ENCODE measurements at regions not wholly inside any gene's neighbourhood (a gene's known extent, or its start where the extent isn't known, plus 50 kb on each side); places are given as distances from the start of the nearest gene placed in this dataset.
"Not testable (repeated sequence)": the region's sequence is repeated elsewhere in the genome, so short reads cannot be mapped to it uniquely, and the experiment has no call there.

DNA sequence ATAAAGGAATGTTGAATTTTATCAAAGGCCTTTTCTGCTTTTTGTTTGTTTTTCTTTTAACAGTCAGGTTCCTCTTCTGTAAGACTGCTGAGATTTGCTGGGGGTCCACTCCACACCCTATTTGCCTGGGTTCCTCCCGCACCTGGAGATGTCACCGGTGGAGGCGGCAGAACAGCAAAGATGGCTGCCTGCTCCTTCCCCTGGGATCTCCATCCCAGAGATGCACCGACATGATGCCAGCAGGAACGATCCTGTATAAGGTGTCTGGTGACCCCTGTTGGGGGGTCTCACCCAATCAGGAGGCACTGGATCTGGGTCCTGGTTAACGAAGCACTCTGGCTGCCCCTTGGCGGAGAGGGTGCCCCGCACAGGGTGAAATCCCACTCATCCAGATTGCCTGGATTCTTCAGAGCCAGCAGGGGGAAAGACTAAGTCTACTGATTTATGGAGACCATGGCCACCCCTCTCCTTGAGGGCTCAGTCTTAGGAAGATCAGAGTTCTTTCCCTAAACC is 244.0 kb upstream of the MDGA2 start:
- no peak for DNase-seq (ENCODE audit: low read depth, low spot score)
- CTCF ChIA-PET = no interaction called here
- Histone ChIP-seq H3K9me3 (ENCODE audit: control insufficient read depth, insufficient read depth, low read length) (peaks cover 11% of the 10 kb centered on the region), H3K27ac (ENCODE audit: low read depth, low read length) (no peak overlapping the region), H3K4me3 (ENCODE audit: low read depth, low read length) (no peak overlapping the region), H3K27me3 (ENCODE audit: control insufficient read depth, insufficient read depth, low read length) (no peaks in the 10 kb centered on the region)
- POLR2A ChIA-PET = no interaction called here
- TF ChIP-seq, protein P1, sequence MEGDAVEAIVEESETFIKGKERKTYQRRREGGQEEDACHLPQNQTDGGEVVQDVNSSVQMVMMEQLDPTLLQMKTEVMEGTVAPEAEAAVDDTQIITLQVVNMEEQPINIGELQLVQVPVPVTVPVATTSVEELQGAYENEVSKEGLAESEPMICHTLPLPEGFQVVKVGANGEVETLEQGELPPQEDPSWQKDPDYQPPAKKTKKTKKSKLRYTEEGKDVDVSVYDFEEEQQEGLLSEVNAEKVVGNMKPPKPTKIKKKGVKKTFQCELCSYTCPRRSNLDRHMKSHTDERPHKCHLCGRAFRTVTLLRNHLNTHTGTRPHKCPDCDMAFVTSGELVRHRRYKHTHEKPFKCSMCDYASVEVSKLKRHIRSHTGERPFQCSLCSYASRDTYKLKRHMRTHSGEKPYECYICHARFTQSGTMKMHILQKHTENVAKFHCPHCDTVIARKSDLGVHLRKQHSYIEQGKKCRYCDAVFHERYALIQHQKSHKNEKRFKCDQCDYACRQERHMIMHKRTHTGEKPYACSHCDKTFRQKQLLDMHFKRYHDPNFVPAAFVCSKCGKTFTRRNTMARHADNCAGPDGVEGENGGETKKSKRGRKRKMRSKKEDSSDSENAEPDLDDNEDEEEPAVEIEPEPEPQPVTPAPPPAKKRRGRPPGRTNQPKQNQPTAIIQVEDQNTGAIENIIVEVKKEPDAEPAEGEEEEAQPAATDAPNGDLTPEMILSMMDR (IDR thresholded peaks at IDR 0.05; ENCODE audit: low read depth, low read length) = no peak

DNA sequence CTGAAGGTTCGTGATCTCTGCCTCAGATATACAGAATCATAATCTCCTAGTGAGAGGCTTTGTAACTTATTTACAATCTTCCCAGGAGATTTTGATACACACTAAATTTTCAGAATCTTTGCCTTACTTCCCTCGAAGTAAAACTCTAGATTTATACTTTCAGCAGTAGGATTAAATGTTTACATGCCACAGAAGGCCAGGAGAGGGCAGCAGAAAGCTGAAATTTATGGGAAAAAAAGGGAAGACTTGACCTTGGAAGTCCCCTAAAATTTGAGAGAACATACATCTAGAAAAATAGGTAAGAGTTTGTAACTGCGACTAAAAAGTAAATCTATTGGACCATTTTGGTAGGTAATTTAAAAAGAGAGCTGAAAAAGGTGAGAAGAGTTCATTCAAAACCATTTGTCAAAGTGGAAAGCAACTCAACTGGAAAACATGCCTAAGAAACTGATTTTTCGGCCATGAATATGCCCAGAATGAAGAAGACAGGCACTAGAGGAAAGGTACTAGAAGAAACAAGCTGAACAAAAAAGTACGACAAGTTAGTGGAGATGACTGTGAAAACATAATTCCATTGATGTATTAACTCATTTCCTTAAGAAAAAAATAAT is 242.0 kb upstream of the MDGA2 start:
- ChIA-PET CTCF (interaction anchor here (0.8 to 1.5 kb wide), 3 partner anchors 1255 to 1580 kb away, joined by 3 read pairs; no protein-coding TSS in a partner anchor), POLR2A (no interaction called here)
- DNase-seq (ENCODE audit: low read depth, low spot score) = no peak
- no peak overlapping the region for H3K4me3 ChIP-seq (ENCODE audit: low read depth, low read length)
- H3K9me3 ChIP-seq (ENCODE audit: control insufficient read depth, insufficient read depth, low read length) = peaks cover 11% of the 10 kb centered on the region
- TF ChIP-seq, protein P1 (IDR thresholded peaks at IDR 0.05; ENCODE audit: low read depth, low read length) = 0 out of 2 replicates have a peak, but pooled peaks have one; percentile 15
- no peak overlapping the region for H3K27ac ChIP-seq (ENCODE audit: low read depth, low read length)
- H3K27me3 ChIP-seq (ENCODE audit: control insufficient read depth, insufficient read depth, low read length) = no peaks in the 10 kb centered on the region

DNA sequence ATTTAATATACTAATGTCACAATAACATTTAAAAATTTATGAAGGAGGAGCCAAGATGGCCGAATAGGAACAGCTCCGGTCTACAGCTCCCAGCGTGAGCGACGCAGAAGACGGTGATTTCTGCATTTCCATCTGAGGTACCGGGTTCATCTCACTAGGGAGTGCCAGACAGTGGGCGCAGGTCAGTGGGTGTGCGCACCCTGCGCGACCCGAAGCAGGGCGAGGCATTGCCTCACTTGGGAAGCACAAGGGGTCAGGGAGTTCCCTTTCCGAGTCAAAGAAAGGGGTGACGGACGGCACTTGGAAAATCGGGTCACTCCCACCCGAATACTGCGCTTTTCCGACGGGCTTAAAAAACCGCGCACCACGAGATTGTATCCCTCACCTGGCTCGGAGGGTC is 225.7 kb upstream of the MDGA2 start:
- CTCF ChIA-PET; H3K27ac ChIP-seq (ENCODE audit: low read depth, low read length); H3K27me3 ChIP-seq (ENCODE audit: control insufficient read depth, insufficient read depth, low read length); DNase-seq (ENCODE audit: low read depth, low spot score); POLR2A ChIA-PET; H3K4me3 ChIP-seq (ENCODE audit: low read depth, low read length); H3K9me3 ChIP-seq (ENCODE audit: control insufficient read depth, insufficient read depth, low read length): not testable (repeated sequence)

DNA sequence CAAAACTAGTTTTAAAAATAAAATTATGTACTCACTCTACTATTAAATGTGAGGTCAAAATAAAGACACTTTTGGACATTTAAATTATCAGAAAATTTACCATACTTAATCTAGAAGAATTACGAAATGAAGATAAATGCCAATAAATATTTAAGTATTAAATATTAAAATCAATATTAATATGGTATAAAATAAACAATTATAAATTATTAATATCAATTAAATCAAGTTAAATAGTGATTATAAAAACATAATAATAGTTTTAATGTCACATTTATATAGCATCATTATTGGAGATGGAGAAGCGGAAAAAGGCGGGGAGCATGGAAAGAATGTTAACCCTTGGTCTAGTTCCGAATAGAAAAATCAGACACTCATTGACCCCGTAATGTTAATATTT is 224.3 kb upstream of the MDGA2 start:
- CTCF ChIA-PET = no interaction called here
- POLR2A ChIA-PET = no interaction called here

DNA sequence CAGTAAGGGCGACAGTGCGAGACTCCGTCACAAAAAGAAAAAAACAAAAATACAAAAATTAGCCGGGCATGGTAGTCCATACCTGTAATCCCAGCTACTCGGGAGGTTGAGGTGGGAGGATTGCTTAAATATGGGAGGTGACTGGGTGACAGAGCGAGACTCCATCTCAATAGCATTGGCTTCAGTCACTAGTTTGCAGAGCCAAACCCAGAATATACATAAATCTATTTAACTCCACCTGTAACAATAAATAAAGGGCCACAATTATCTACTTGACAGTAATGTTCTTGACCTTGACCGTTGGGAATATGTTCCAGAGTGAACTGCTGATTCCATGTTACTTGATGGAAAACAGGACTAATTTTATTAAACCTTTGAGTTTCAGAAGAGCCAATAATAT is 198.9 kb upstream of the MDGA2 start:
- no peak overlapping the region for H3K4me3 ChIP-seq (ENCODE audit: low read depth, low read length)
- TF ChIP-seq, protein P1 (IDR thresholded peaks at IDR 0.05; ENCODE audit: low read depth, low read length) = no peak
- DNase-seq (ENCODE audit: low read depth, low spot score) = no peak
- ChIA-PET CTCF (no interaction called here), POLR2A (no interaction called here)
- H3K27ac ChIP-seq (ENCODE audit: low read depth, low read length) = no peak overlapping the region
- no peaks in the 10 kb centered on the region for H3K27me3 ChIP-seq (ENCODE audit: control insufficient read depth, insufficient read depth, low read length)
- peaks cover 11% of the 10 kb centered on the region; the same call in 1 of the 2 replicates for H3K9me3 ChIP-seq (ENCODE audit: control insufficient read depth, insufficient read depth, low read length)

More for the DNA sequence above, 224.3 kb upstream of the MDGA2 start:
- TF ChIP-seq, protein P1 (IDR thresholded peaks at IDR 0.05; ENCODE audit: low read depth, low read length) = no peak
- no peak overlapping the region for H3K27ac ChIP-seq (ENCODE audit: low read depth, low read length)
- no peaks in the 10 kb centered on the region for H3K27me3 ChIP-seq (ENCODE audit: control insufficient read depth, insufficient read depth, low read length)
- H3K4me3 ChIP-seq (ENCODE audit: low read depth, low read length) = no peak overlapping the region
- DNase-seq (ENCODE audit: low read depth, low spot score) = no peak
- peaks cover 2% of the 10 kb centered on the region; the same call in 1 of the 2 replicates for H3K9me3 ChIP-seq (ENCODE audit: control insufficient read depth, insufficient read depth, low read length)

Data from AG04450 (cell line).